ENCODE measurements at regions not wholly inside any gene's neighbourhood (a gene's known extent, or its start where the extent isn't known, plus 50 kb on each side); places are given as distances from the start of the nearest gene placed in this dataset.

DNA sequence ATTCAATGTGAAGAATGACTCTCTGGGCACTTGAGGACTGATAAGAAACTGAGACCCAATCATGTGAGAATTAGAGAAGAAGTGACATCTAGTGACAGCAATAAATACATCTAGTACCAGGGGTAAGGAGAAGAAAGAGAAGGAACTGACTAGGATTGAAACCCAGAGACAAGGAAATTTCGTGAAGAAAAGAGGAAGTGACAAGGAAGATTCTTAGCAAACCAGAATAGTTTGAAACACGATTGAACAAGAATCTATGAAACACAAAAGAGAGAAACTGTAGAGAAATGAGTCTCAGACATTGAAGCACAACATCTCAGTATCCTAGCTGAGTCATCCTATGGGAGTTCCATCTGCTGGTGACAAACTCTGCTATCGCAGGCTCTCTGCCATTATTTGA lies 571.9 kb upstream of the PKDCC start:
- TF ChIP-seq, protein P1, sequence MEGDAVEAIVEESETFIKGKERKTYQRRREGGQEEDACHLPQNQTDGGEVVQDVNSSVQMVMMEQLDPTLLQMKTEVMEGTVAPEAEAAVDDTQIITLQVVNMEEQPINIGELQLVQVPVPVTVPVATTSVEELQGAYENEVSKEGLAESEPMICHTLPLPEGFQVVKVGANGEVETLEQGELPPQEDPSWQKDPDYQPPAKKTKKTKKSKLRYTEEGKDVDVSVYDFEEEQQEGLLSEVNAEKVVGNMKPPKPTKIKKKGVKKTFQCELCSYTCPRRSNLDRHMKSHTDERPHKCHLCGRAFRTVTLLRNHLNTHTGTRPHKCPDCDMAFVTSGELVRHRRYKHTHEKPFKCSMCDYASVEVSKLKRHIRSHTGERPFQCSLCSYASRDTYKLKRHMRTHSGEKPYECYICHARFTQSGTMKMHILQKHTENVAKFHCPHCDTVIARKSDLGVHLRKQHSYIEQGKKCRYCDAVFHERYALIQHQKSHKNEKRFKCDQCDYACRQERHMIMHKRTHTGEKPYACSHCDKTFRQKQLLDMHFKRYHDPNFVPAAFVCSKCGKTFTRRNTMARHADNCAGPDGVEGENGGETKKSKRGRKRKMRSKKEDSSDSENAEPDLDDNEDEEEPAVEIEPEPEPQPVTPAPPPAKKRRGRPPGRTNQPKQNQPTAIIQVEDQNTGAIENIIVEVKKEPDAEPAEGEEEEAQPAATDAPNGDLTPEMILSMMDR (IDR thresholded peaks at IDR 0.05; ENCODE audit: low read length): 0 out of 2 replicates have a peak, but pooled peaks have one; percentile 7
- no peak for TF ChIP-seq EZH2 (optimal IDR thresholded peaks at IDR 0.05; ENCODE audit: low read depth, low read length)
- no peak for TF ChIP-seq EZH2phosphoT487 (IDR thresholded peaks at IDR 0.05; ENCODE audit: low read length)

Data from MM.1S (cell line).